ENCODE measurements at regions not wholly inside any gene's neighbourhood (a gene's known extent, or its start where the extent isn't known, plus 50 kb on each side); places are given as distances from the start of the nearest gene placed in this dataset.

DNA sequence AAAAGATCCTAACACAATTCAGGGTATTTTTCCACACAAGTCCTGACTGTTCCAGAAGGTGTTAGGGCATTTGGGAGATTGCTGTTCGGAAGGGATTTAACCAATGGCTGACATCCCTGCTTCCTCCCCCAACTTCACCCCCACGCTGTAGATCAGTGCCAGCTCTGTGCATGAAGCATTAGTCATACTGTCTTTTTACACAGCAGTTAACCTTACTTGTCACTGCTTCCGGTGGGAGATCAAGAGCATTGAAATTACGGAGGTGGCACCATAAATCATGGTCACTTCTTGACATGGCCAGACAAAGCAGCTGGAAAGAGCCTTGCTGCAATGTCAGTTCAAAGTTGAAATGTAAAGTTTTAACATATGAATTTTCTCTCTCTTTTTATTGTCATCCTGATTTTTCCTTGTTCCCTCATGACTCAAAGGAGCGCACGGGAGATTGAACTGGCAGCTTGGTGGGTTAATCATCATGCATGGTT lies 70.2 kb downstream of the HRH4 start:
- Mint-ChIP-seq H3K36me3 (ENCODE audit: insufficient read depth) (no peaks in the 10 kb centered on the region), H3K4me3 (no peak overlapping the region), H3K27ac (no peak overlapping the region), H3K9me3 (no peaks in the 10 kb centered on the region), H3K4me1 (ENCODE audit: low read depth in 2 of 2) (peaks cover 0 to 5% of the 10 kb centered on the region in 2 donors), H3K27me3 (peaks cover 33 to 47% of the 10 kb centered on the region in 2 donors)
- DNase-seq (no peak), ATAC-seq (replicated peaks) (no peak)

DNA sequence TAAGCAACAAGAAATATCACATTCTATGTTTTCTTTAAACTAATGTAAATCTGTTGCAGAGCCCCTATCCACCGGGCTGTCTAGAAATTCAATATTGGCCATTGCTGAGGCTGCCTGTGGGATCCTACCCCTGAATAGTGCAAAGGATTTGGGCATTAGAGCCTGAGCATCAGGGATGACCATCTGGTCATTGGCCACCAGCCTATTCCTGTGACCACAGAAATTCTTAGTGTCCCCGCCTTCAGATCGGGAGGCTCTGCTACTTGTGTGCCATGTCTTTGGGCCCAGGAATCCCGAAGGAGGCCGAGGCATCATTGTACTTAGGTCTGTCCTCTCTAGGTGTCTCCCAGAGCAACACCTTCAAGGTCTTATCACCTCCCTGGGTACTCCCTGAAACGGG lies 73.8 kb downstream of the HRH4 start:
- Mint-ChIP-seq H3K36me3 (ENCODE audit: insufficient read depth) (no peaks in the 10 kb centered on the region), H3K27ac (no peak overlapping the region), H3K4me1 (ENCODE audit: low read depth in 2 of 2) (peaks cover 0 to 5% of the 10 kb centered on the region in 2 donors), H3K9me3 (no peaks in the 10 kb centered on the region), H3K4me3 (no peak overlapping the region), H3K27me3 (peaks cover 24 to 40% of the 10 kb centered on the region in 2 donors)
- DNase-seq = no peak
- no peak for ATAC-seq (replicated peaks)

DNA sequence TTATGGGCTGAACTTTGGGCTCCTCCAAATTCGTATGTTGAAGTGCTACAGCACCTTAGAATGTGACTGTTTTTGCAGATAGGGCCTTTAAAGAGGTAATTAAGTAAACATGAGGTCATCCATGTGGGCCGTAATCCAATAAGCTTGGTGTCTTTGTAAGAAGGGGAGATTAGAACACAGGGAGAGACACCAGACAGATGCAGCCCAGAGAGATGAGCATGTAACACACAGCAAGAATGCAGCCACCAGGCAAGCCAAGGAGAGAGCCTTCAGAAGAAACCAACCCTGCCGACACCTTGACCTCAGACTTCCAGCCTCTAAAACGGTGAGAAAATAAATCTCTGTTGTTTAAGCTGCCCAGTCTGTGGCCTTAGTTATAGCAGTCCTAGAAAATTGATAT lies 74.3 kb downstream of the HRH4 start:
- Mint-ChIP-seq H3K4me3 (no peak overlapping the region), H3K36me3 (ENCODE audit: insufficient read depth) (no peaks in the 10 kb centered on the region), H3K27me3 (peaks cover 24 to 40% of the 10 kb centered on the region in 2 donors), H3K27ac (no peak overlapping the region), H3K9me3 (no peaks in the 10 kb centered on the region), H3K4me1 (ENCODE audit: low read depth in 2 of 2) (peaks cover 0 to 5% of the 10 kb centered on the region in 2 donors)
- ATAC-seq (replicated peaks) (no peak), DNase-seq (no peak)

DNA sequence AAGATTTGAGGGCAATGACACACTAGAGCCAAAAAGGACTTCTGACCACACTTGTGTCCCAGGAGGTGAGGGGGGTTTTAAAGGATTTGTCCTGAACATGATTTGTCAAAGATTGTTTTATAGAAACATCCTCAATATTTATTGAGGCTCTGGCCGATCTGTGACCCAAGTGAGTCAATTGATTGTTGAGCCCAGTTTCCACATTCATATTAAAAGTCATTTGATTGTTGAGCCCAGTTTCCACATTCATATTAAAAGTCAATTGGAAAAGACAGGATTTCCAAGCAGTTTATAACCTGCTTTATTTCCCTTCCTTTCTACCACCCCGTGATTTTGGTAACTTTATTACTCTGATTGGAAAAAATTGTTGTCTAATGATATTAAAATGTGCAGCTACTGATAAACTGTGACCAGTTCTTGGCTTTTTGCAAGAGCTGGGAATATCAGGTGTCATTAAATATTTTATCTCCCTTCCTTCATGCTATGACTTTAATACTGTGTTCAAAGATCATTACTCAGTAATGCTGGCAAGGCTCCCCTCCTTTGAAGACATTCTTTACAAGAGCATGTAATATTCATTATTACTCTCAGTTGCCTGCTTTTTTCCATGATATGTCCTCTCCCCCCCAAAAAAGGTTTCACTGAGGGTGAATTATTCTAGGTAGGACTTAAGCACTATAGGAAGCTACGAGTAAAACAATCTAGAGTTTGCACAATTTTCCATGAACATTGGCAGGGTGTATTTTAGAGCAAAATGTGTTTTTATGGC lies 75.3 kb downstream of the HRH4 start:
- H3K4me3 Mint-ChIP-seq = no peak overlapping the region
- ATAC-seq (replicated peaks) = no peak
- peaks cover 19 to 34% of the 10 kb centered on the region in 2 donors for H3K27me3 Mint-ChIP-seq
- no peak overlapping the region for H3K27ac Mint-ChIP-seq
- DNase-seq = no peak
- H3K36me3 Mint-ChIP-seq (ENCODE audit: insufficient read depth) = no peaks in the 10 kb centered on the region
- no peaks in the 10 kb centered on the region for H3K9me3 Mint-ChIP-seq
- peaks cover 0 to 2% of the 10 kb centered on the region in 2 donors for H3K4me1 Mint-ChIP-seq (ENCODE audit: low read depth in 2 of 2)

DNA sequence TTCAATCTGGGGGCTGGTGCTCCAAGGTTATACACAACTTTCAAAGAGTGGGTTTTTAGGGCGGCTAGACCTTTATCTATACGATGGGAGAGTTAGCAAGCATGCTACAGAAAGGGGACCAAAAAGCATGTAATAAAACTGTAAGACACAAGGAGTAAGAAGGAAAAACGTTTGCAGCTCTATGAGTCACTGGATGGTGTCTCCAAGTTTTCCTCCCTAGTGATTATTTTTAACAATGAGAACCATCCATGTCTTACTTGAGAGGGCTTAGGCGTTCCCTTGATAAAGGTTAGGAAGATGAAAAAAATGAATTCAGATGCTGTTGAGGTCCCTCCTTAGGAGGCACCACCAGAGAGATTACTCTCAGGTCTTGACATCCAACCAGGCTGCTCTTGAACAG lies 75.9 kb downstream of the HRH4 start:
- no peaks in the 10 kb centered on the region for H3K36me3 Mint-ChIP-seq (ENCODE audit: insufficient read depth)
- H3K27ac Mint-ChIP-seq = no peak overlapping the region
- no peaks in the 10 kb centered on the region for H3K9me3 Mint-ChIP-seq
- no peak overlapping the region for H3K4me3 Mint-ChIP-seq
- no peak for ATAC-seq (replicated peaks)
- peaks cover 0 to 2% of the 10 kb centered on the region in 2 donors for H3K4me1 Mint-ChIP-seq (ENCODE audit: low read depth in 2 of 2)
- no peak for DNase-seq
- H3K27me3 Mint-ChIP-seq = peaks cover 14 to 31% of the 10 kb centered on the region in 2 donors

DNA sequence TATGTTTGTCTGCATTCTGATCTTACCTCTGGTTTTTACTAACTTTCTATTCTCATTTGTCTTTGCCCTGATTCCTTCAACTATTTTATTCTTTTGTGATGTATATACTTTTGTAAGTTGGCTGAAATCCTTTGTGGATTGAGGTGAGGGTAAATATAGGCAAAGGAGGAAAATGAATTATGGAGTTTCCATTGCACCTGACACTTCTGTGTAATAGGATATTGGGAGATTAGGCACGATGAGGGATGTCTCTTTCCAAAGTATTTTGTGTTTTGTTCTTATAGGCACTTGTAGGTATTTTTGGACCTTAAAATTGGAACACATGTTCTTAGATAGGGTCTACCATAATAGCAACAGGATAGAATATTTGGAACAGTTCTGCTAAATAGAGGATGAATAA lies 76.4 kb downstream of the HRH4 start:
- no peak overlapping the region for H3K27ac Mint-ChIP-seq
- no peaks in the 10 kb centered on the region for H3K36me3 Mint-ChIP-seq (ENCODE audit: insufficient read depth)
- DNase-seq = no peak
- peaks cover 0 to 2% of the 10 kb centered on the region in 2 donors for H3K4me1 Mint-ChIP-seq (ENCODE audit: low read depth in 2 of 2)
- no peaks in the 10 kb centered on the region for H3K9me3 Mint-ChIP-seq
- ATAC-seq (replicated peaks) = no peak
- H3K27me3 Mint-ChIP-seq = peaks cover 12 to 27% of the 10 kb centered on the region in 2 donors
- H3K4me3 Mint-ChIP-seq = no peak overlapping the region

DNA sequence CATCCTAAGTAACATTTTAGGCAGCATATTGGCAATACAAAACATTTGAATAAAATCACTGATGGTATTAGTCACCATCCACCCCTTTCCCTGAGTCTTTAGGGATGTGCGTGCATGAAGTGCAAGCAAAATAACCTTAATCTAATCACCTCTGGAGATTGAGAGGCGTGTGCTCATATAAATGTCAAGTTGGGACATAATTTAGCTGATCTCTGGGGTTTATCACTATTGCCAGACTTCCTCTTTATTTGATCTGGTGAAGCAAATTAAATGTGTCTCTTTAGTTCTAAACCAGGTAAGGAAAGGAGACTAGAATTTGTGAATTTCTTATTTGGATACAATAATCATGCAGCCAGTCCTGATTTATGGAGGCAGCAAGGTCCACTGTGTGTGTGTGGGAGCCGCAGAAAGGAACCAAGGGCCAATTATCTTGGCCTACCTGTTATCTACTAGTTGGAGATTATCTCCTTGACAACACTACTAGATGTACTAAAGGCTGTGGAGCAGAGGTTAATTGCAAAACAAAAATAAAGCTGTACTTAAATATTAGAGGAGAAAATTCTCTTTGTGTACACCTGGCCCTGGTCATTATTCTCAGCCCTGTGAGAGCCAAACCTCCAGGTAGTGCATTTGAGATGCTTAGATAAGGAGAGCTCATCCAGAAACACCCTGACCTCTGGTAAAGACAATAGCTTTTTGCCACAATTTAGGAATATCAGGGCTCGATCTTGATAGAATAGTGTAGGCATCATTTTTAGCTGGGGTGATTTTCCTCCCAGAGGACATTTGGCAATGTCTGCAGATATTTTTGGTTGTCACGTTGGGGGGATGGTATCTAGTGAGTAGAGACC lies 78.2 kb downstream of the HRH4 start:
- no peak overlapping the region for H3K27ac Mint-ChIP-seq
- ATAC-seq (replicated peaks) = no peak
- peaks cover 0 to 12% of the 10 kb centered on the region in 2 donors for H3K27me3 Mint-ChIP-seq
- DNase-seq = no peak
- H3K36me3 Mint-ChIP-seq (ENCODE audit: insufficient read depth) = no peaks in the 10 kb centered on the region
- peaks cover 0 to 2% of the 10 kb centered on the region in 2 donors for H3K4me1 Mint-ChIP-seq (ENCODE audit: low read depth in 2 of 2)
- no peaks in the 10 kb centered on the region for H3K9me3 Mint-ChIP-seq
- H3K4me3 Mint-ChIP-seq = no peak overlapping the region

DNA sequence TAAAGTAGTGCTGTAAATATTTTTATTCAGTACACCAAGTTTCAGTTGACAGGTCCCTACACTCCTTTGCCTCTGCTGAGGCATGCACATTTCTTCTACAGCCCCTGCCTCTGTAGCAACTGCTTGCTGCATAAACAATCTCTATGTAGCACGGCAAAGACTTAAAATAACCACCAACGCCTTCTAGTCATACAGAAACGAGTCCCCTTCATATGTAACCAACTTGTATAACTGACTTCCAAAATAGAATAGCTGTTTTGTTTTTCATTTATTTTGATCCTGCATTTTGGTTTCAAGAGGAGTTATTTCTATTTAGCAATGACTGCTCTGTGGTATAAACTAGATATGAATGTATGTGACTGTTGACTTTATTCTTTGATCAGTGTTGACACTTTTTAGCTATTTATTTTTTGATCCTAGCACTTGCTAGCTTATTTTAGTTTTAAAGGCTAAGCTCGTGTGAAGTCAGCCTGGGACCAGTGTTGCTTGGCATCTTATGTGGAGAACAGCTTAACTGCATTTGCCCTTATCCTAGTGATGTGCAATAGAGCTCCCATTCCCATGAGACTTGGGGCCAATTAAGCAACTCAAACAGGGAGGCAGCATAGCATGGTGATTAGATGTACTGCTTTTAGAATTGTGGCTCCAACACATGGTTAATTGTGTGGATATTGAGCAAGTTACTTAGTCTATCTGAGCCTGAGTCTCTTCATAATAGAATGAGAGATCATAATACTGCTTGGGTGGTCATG lies 79.6 kb downstream of the HRH4 start:
- ATAC-seq (replicated peaks) (no peak), DNase-seq (no peak)
- Mint-ChIP-seq H3K4me1 (ENCODE audit: low read depth in 2 of 2) (peaks cover 0 to 2% of the 10 kb centered on the region in 2 donors), H3K9me3 (no peaks in the 10 kb centered on the region), H3K36me3 (ENCODE audit: insufficient read depth) (no peaks in the 10 kb centered on the region), H3K27ac (no peak overlapping the region), H3K4me3 (no peak overlapping the region), H3K27me3 (peaks cover 0 to 21% of the 10 kb centered on the region in 2 donors)

DNA sequence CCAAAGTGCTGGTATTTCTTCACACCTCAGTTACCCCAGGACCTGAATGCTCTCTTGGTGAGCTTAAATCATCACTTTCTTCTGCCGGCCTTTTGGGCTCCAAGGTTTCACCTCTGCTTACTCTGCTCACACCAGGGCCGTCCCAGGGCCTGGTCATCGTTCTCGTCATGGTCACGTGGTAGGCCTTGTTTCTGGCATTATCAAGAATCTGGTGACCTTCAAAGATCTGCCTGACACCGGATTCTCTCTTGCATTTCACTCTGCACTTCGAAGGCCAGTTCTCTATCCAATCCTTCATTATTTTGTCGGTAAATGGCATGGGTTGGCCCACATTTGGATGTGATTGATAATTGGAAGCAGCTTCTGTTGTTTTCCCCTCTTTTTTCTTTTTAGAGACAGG lies 80.5 kb downstream of the HRH4 start:
- H3K27me3 Mint-ChIP-seq = peaks cover 0 to 15% of the 10 kb centered on the region in 2 donors
- ATAC-seq (replicated peaks) = no peak
- peaks cover 0 to 2% of the 10 kb centered on the region in 2 donors for H3K4me1 Mint-ChIP-seq (ENCODE audit: low read depth in 2 of 2)
- no peak overlapping the region for H3K4me3 Mint-ChIP-seq
- DNase-seq = no peak
- no peaks in the 10 kb centered on the region for H3K9me3 Mint-ChIP-seq
- H3K36me3 Mint-ChIP-seq (ENCODE audit: insufficient read depth) = no peaks in the 10 kb centered on the region
- no peak overlapping the region for H3K27ac Mint-ChIP-seq

DNA sequence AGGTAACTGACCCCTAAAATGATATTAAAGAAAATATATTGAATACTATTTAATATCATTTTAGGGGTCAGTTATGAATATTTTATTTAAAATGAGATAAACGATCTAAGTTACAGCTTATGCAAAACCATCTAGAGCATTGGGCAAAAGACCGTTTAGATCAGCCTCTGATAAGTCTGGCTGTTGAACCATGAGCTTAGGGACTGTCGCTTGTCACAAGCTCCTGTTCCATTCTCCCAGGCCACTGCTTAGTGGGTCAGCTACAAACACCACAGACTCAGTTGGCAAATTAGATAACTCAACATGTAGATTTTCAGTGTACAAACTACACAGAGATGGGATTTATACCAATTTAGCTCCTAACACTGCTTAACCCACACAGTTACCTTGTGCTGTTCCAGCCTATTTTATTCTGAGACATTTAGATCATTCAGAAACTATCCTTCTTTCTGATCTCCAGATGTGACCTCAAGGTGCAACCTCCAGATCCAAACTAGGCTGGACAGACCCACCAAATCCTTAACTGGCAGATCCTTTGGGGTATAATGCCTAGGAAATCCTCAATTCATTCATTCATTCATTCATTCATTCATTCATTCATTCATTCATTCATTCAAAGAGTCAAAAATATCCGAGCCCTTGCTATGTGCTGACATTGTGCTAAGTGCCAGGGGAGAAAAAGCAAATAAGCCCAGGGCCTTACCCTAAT lies 82.8 kb downstream of the HRH4 start:
- Mint-ChIP-seq H3K4me1 (ENCODE audit: low read depth in 2 of 2) (peaks cover 0 to 2% of the 10 kb centered on the region in 2 donors), H3K36me3 (ENCODE audit: insufficient read depth) (no peaks in the 10 kb centered on the region), H3K9me3 (no peaks in the 10 kb centered on the region), H3K4me3 (no peak overlapping the region), H3K27me3 (peaks cover 0 to 9% of the 10 kb centered on the region in 2 donors), H3K27ac (no peak overlapping the region)
- no peak for ATAC-seq (replicated peaks)
- no peak for DNase-seq

DNA sequence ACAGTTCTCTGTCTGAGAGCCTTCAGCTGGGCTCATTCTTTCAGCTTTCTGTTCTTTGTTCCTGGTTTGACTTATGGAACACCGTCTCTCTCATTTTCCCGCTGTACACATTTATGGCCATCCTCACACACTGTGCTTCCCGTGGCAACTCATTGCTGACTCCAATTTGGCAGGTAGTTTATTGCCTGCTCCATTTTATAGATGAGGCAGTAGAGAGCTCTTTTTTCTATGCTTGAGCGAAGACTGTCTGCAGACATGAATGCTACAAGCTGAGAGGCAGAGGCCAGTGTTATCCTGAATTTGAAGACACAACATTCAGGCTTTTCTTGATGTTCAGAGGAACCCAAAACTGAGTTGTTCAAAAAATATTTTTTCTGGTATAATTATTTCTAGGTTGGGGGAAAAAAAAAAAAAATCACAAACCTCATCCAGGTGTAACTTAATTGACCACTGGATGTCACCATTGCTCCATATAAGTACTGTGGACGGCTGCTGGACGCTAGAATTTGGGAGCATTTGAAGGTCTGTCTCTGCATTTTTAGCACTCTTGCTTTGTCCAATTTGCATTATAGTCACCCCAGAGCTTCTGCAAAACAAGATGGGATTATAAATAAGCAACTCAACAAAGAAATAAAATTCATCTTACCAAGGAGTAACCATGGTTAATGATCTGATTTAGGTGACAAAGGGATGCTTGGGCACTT lies 83.5 kb downstream of the HRH4 start:
- Mint-ChIP-seq H3K9me3 (no peaks in the 10 kb centered on the region), H3K27ac (no peak overlapping the region), H3K27me3 (peaks cover 0 to 9% of the 10 kb centered on the region in 2 donors), H3K36me3 (ENCODE audit: insufficient read depth) (no peaks in the 10 kb centered on the region), H3K4me1 (ENCODE audit: low read depth in 2 of 2) (peaks cover 0 to 2% of the 10 kb centered on the region in 2 donors), H3K4me3 (no peak overlapping the region)
- no peak for DNase-seq
- ATAC-seq (replicated peaks) = no peak

DNA sequence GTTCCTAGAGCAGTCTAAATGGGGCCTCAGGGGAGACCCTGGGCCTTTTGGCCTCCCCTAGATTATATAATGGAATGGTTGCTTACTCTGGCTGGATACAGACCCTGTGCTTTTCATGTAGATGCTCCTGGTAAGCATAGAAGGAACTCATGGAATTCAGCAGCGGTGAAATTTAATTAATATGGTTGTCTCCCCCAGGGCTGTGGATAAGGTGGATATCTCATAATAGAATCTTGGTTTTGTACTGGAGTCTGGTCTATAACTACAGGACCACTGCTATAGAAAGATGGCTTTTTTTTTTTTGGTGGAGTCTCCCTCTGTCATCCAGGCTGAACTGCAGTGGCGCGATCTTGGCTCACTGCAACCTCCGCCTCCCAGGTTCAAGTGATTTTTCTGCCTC lies 84.5 kb downstream of the HRH4 start:
- Mint-ChIP-seq H3K4me3 (no peak overlapping the region), H3K4me1 (ENCODE audit: low read depth in 2 of 2) (peaks cover 0 to under 1% of the 10 kb centered on the region in 2 donors), H3K9me3 (no peaks in the 10 kb centered on the region), H3K36me3 (ENCODE audit: insufficient read depth) (no peaks in the 10 kb centered on the region), H3K27me3 (peaks cover 0 to 9% of the 10 kb centered on the region in 2 donors), H3K27ac (no peak overlapping the region)
- ATAC-seq (replicated peaks) (no peak), DNase-seq (no peak)
